Endothelial cell of umbilical vein (primary cell): ENCODE measurements at regions not wholly inside any gene's neighbourhood (a gene's known extent, or its start where the extent isn't known, plus 50 kb on each side); places are given as distances from the start of the nearest gene placed in this dataset.

Source experiments
- BruUV-seq: library from RNA; stranded (reverse); fragments of 400-500 nt; replicated peaks from 2 replicates; lab custom pipeline; 2021; lab: Mats Ljungman, UMichigan
- CTCF ChIA-PET: fragments of 300-600, 350-600 bp; sonication (Branson Sonifier 250); formaldehyde crosslinking; loops from one replicate; lab custom pipeline; 2021; ENCODE audit warnings: antibody characterized with exemption, inconsistent platforms; lab: Charles Lee
- POLR2A ChIA-PET: fragments of 300-600, 350-600 bp; sonication (Branson Sonifier 250); formaldehyde crosslinking; loops from one replicate; lab custom pipeline; 2021; ENCODE audit warnings: antibody characterized with exemption, inconsistent platforms; lab: Charles Lee
- DNase-seq: peaks from one replicate; pipeline ENCODE4 v3.0.0-alpha.2; 2011; ENCODE audit warnings: low read depth, low spot score
- FAIRE-seq: peaks from 2 replicates; lab custom pipeline; 2011; peaks lifted over from hg19 to GRCh38; lab: Jason Lieb, UNC
- H2AFZ ChIP-seq: 2 replicates; pipeline ENCODE4 v1.6.0; 2012; ENCODE audit warnings: low read depth, low read length, control low read depth, inconsistent platforms
- H3K27ac ChIP-seq: 2 replicates; pipeline ENCODE4 v1.5.1; 2011; ENCODE audit warnings: low read depth, mild to moderate bottlenecking, control low read depth, low read length, moderate library complexity; ENCODE audit not compliant: insufficient read depth
- H3K27me3 ChIP-seq, 2 experiments: 2 replicates each; pipeline versions ENCODE4 v1.6.0 to v1.6.1; 2011; ENCODE audit warnings: low read length in 2 of 2, mixed read lengths in 1 of 2; ENCODE audit not compliant: control insufficient read depth in 2 of 2, insufficient read depth in 2 of 2
- H3K36me3 ChIP-seq, 2 experiments: 2 replicates in 1 of 2; 3 replicates in 1 of 2; pipeline ENCODE4 v1.5.1; 2011; ENCODE audit warnings: low read length in 2 of 2, mild to moderate bottlenecking in 1 of 2, moderate library complexity in 1 of 2; ENCODE audit not compliant: control insufficient read depth in 2 of 2, insufficient read depth in 2 of 2; ENCODE audit errors: extremely low read depth in 1 of 2
- H3K4me1 ChIP-seq: 3 replicates; pipeline ENCODE4 v1.5.1; 2011; ENCODE audit warnings: mild to moderate bottlenecking, low read length; ENCODE audit not compliant: control insufficient read depth, insufficient read depth; ENCODE audit errors: extremely low read depth
- H3K4me2 ChIP-seq: 2 replicates; pipeline ENCODE4 v1.6.1; 2011; ENCODE audit warnings: low read length, control low read depth, mixed read lengths; ENCODE audit not compliant: insufficient read depth
- H3K4me3 ChIP-seq, 3 experiments: fragments of 200-600 bp in 1 of 3; sonication (generic), shearing (Covaris generic) in 1 of 3; replicated peaks in 1 of 3; 2 replicates each; pipeline ENCODE4 v1.5.1; 2011 to 2016; ENCODE audit warnings: control low read depth in 3 of 3, low read length in 3 of 3, mild to moderate bottlenecking in 2 of 3, inconsistent platforms in 1 of 3, low read depth in 1 of 3, moderate library complexity in 1 of 3; ENCODE audit not compliant: insufficient read depth in 1 of 3
- H3K79me2 ChIP-seq: 2 replicates; pipeline ENCODE4 v1.6.0; 2012; ENCODE audit warnings: low read length, inconsistent platforms; ENCODE audit not compliant: control insufficient read depth, insufficient read depth
- H3K9ac ChIP-seq: replicated peaks from 2 replicates; pipeline ENCODE3; 2011; ENCODE audit warnings: low read length, control low read depth; ENCODE audit not compliant: insufficient read depth; ENCODE audit errors: extremely low read depth
- H3K9me1 ChIP-seq: replicated peaks from 3 replicates; pipeline ENCODE4 v1.6.0; 2011; ENCODE audit warnings: mild to moderate bottlenecking, low read length; ENCODE audit not compliant: control insufficient read depth, insufficient read depth; ENCODE audit errors: extremely low read depth
- H3K9me3 ChIP-seq: replicated peaks from 2 replicates; pipeline ENCODE4 v1.5.1; 2012; ENCODE audit warnings: low read length, inconsistent platforms; ENCODE audit not compliant: control insufficient read depth, insufficient read depth
- H4K20me1 ChIP-seq: replicated peaks from 2 replicates; pipeline ENCODE3; 2011; ENCODE audit warnings: mild to moderate bottlenecking, low read length; ENCODE audit not compliant: control insufficient read depth, insufficient read depth; ENCODE audit errors: extremely low read depth
- CTCF ChIP-seq, 2 donors: IDR thresholded peaks; 1 replicate in 1 of 2; 2 replicates in 1 of 2; pipeline ENCODE4 v1.5.1; 2011; ENCODE audit warnings: low read length in 2 of 2, mild to moderate bottlenecking in 2 of 2, moderate library complexity in 2 of 2, control low read depth in 1 of 2, inconsistent platforms in 1 of 2, low read depth in 1 of 2; ENCODE audit not compliant: insufficient read depth in 1 of 2; ENCODE audit errors: extremely low read depth in 1 of 2
- EZH2 ChIP-seq: IDR thresholded peaks from 2 replicates; pipeline ENCODE4 v1.6.1; 2012; ENCODE audit warnings: borderline replicate concordance, low read depth, mild to moderate bottlenecking, moderate library complexity, low read length, inconsistent platforms; ENCODE audit not compliant: severe bottlenecking
- FOS ChIP-seq: IDR thresholded peaks from 2 replicates; pipeline ENCODE4 v1.6.1; 2011; ENCODE audit warnings: mild to moderate bottlenecking, low read length, moderate library complexity, borderline replicate concordance; ENCODE audit not compliant: insufficient read depth
- GATA2 ChIP-seq: IDR thresholded peaks from 2 replicates; pipeline ENCODE4 v1.7.0; 2011; ENCODE audit warnings: low read depth, mild to moderate bottlenecking, moderate library complexity, mixed read lengths, low read length; ENCODE audit not compliant: insufficient read length, insufficient read depth
- JUN ChIP-seq: IDR thresholded peaks from 2 replicates; pipeline ENCODE4 v1.6.1; 2011; ENCODE audit warnings: borderline replicate concordance, low read depth; ENCODE audit not compliant: insufficient read length, insufficient read depth
- MYC ChIP-seq: IDR thresholded peaks from one replicate; pipeline ENCODE4 v1.6.1; 2011; ENCODE audit warnings: mild to moderate bottlenecking, low read depth, low read length
- POLR2A ChIP-seq: IDR thresholded peaks from 2 replicates; pipeline ENCODE4 v1.6.1; 2012; ENCODE audit warnings: low read depth, mild to moderate bottlenecking, control low read depth, low read length
- POLR2AphosphoS5 ChIP-seq: IDR thresholded peaks from 2 replicates; pipeline ENCODE4 v1.6.1; 2012; ENCODE audit warnings: low read depth, mild to moderate bottlenecking, control low read depth, low read length, moderate library complexity; ENCODE audit not compliant: insufficient read depth
- dilution Hi-C: fragments of 300-500 bp; cut with MboI; formaldehyde crosslinking; loops from one replicate; pipeline ENCODE4 v1.15.0; 2019; ENCODE audit warnings: low sequenced_read_pairs; ENCODE audit not compliant: extremely low pct_ligation_motif_present
- intact Hi-C: fragments of 100-400 bp; cut with micrococcal nuclease; formaldehyde crosslinking; loops from one replicate; pipeline ENCODE4 v1.10.0; 2022
- TF ChIP-seq, protein P1 (sequence below): IDR thresholded peaks from 2 replicates; pipeline ENCODE4 v1.6.1; 2011; ENCODE audit not compliant: insufficient read depth, insufficient read length

GRCh38 chr12:103144278-103144677 is 186.8 kb downstream of the ASCL1 start:
- dilution Hi-C loops, result no loop called here
- intact Hi-C loops, result no loop called here
- Histone ChIP-seq H3K27me3 (no peaks in the 10 kb centered on the region), H3K9me3 (no peaks in the 10 kb centered on the region), H3K4me2 (no peak overlapping the region), H3K27ac (no peak overlapping the region), H3K9ac (no peak overlapping the region), H3K36me3 (no peaks in the 10 kb centered on the region), H3K79me2 (no peaks in the 10 kb centered on the region), H3K4me1 (no peaks in the 10 kb centered on the region), H4K20me1 (no peaks in the 10 kb centered on the region), H3K4me3 (no peak overlapping the region), H3K9me1 (no peaks in the 10 kb centered on the region), H2AFZ (no peak overlapping the region)
- BruUV-seq, result no TSS peak
- CTCF ChIA-PET, result no interaction called here
- DNase-seq (no peak), FAIRE-seq (no peak)
- no peak for TF ChIP-seq POLR2A
- no peak for TF ChIP-seq POLR2AphosphoS5
- no peak for TF ChIP-seq MYC
- TF ChIP-seq CTCF (IDR thresholded peaks at IDR 0.05; ENCODE audit: extremely low read depth in 1 of 2, insufficient read depth in 1 of 2, low read depth in 1 of 2, low read length in 2 of 2), result no peak
- TF ChIP-seq FOS, result no peak
- TF ChIP-seq, protein P1, sequence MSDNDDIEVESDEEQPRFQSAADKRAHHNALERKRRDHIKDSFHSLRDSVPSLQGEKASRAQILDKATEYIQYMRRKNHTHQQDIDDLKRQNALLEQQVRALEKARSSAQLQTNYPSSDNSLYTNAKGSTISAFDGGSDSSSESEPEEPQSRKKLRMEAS, result no peak
- no peak for TF ChIP-seq GATA2
- TF ChIP-seq EZH2, result no peak
- TF ChIP-seq JUN, result no peak
- POLR2A ChIA-PET, result no interaction called here
